ENCODE measurements at regions not wholly inside any gene's neighbourhood (a gene's known extent, or its start where the extent isn't known, plus 50 kb on each side); places are given as distances from the start of the nearest gene placed in this dataset.

DNA sequence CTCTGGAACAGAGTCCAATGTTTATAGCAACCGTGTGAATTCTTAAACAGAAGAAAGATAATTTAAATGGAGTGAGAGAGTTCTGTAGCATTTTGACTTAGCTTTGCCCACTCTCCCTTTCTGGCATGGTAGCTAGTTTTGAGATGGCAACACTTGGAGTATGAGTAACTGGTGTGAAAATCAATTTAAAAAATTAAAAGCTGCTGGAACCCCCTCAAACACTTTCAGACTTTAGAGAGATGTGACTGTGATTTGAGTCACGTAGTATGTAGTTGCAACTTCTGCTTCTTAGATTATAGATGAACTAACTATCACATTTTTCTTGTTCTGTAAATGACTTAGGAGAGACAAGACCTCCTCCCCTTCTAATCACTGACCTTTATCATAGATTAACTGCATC is 2309.5 kb upstream of the C9orf72 start:
- DNase-seq = peak in 1 of 58 donors; percentile 14

DNA sequence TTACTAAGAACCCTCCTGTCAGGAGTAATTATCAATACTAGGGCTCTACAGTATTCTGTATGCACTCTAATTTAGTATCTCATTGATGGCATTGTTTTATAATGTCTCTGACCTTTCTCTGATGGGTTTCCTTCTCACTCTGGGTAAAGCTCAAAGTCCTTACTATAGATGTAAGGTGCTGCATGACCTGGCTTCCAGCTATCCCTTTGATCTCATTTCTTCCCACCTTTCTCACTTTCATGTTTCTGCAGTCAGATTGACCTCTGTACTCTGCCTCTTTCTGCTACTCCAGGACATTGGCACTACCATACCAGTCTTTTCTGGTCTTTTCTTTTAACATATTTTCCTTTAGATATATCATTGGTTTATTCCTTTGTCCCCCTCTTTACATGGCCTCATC is 2332.8 kb upstream of the C9orf72 start:
- no peak for DNase-seq

DNA sequence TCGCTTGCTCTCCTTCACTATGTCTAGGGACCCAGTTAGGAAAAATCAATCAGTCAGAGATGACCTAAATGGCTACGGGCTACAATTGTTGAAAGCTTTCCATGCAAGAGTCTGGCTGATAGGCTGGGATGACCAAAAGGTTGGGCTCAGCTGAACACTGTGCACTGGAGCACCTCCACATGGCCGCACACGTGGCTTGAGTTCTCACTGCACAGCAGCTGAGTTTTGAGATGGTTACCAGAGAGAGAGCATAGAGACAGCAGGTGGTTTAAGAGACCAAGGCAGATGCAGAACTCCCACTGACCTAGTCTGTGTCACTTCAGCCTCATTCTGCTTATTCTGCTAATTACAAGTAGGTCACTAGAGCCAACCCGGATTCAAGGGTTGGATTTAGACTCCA is 2354.8 kb upstream of the C9orf72 start:
- no peak for DNase-seq

DNA sequence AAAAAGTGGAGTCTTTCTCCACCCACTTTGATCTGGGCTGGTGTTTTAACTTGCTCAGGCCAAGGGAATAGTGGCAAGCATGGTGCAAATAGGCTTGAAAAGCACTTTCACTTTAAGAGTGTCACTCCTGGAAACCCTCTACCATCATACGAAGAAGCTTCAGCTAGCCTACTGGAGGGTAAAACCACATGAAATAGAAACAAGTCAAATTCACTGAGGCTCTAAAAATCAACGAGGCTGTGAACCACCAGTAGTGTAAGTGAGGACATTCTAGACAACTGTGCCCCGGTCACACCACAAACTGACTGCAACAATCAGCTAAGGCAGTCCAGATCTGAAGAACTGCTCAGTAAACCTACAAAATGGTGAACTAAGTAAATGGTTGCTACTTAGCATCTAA is 2366.3 kb upstream of the C9orf72 start:
- no peak for DNase-seq

DNA sequence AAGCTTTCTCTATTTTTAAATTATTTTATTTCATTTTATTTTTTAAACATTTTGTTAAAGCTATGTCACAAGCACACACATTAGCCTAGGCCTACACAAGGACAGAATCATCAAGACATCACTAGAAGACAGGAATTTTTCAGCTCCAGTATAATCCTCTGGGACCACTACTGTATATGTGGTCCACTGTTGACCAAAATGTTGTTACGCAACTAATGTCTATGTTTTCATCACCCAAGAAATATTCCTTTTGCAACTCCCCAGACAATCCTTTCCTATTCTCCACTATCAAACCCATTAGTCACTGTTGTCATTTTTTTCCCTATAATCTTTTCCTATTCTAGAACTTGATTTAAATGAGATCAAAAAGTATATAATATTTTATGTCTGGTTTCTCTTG is 2371.7 kb upstream of the C9orf72 start:
- no peak for DNase-seq

DNA sequence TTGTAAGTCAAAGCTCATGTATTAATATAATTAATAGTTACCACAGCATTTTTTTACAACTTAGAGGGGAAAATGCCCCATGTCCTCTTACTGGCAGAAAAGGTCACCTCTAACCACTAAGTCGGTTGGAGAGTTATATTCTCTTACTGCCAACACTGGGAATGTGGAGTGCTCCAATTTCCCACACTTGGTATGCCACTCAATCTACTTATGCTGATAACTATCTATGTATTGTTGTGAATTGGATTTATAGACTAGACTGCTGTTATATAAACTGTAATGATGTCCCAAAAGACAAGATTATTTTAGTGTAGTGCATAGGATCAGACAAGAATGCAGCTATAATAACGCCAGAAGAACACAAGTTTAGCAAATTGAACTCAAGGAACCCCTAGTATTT is 2385.2 kb upstream of the C9orf72 start:
- DNase-seq = no peak

DNA sequence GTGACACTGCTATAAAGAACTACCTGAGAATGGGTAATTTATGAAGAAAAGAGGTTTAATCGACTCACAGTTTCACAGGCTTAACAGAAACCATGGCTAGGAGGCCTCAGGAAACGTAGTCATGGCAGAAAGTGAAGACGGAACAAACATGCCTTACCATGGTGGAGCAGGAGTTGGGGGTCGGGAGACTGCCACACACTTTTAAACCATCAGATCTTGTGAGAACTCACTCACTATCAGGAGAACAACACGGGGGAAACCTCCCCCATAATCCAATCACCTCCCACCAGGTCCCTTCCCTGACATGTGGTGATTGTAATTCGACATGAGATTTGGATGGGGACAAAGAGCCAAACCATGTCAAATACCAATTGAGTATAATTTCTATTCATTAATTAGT is 2392.6 kb upstream of the C9orf72 start:
- no peak for DNase-seq

DNA sequence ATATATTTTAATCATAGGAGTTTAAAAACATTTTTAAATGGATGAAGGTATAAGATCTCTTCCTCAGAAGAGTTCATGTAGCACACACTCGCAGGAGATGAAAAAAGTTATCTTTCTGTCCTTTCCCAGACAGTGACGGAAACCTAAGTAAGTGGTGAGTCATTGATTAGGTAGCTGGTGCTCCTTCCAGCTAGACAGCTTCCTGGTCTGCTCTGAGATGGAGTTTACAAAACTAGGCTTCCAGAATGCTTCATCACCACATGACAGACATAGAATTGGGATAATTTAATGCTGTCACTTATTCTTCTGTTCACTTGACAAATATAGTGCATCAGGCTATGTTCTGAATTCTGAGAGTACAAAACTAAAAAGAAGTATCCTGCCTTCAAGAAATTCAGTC is 2393.0 kb upstream of the C9orf72 start:
- DNase-seq = no peak

DNA sequence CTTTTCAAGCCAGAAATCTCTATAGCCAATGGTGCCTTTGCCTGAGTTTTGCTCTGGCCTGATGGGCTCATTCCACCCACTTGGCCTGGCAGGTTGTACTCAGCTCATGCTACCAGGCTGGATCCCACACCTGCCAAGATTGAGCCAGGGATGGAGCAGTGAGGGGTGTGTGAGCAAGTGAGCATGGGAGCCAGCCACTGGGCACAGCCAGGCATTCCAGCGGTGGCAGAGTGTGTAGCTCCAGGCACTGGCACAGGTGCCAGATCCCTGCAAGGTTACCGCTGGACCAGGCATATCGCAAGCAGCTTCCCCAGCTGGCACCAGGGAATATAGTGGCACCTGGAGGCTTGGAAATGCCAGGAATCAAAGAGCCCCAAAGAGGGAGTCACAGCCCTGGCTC is 2395.6 kb upstream of the C9orf72 start:
- no peak for DNase-seq

DNA sequence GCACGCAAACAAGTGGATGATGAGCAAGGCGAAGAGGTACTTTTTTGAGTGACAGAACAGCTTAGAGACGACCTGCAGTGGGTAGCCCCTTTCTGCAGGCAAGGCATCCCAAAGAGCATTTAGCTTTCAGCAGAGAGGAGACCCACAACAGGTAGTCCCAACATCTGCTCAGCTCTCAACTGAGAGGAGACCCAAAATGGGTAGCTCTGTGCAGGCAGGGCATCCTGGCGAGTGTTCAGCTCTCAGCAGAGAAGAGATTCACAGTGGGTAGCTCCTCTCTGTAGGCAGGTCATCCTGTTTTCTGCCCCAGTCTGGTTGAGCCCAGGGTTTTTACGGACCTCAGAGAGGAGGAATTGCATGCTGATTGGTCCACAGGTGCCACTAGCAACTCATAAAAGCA is 2396.1 kb upstream of the C9orf72 start:
- no peak for DNase-seq

DNA sequence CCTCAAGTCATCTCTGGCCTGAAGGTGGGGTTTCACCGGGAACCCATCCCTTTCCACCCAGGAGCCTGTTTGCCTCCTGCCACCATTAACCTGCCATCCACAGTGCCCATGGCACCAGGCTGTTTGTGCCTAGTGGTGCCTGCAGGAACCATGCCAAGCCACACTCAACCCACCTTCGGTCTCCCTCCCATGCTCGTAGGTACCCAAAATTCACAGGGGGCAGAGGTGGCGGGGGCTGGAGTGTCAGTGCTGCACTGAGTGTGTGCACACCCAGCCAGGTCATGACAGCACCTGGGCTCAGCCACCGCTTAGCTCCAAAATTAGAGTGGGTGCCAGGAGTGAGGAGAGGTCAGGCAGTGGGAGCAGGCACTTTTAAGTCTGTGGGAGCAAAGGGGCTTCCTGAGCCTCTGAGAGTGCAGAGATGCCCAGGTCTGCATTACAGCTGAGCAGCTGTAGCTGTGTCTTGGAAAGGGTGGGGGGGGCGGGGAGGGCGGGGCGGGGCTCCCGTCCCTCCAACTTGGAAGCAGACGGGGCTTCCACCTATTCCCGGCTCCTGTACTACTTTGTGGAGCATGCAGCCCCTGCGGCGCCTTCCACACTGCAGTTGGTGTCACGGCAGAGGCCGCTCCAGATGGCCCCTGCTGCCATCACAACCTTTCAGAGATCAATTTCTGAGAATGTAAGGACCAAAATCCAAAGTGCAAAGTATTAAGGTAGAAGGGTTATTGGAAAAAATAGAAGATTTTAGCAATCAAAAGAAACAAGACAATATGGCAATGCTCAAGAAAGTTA is 2396.8 kb upstream of the C9orf72 start:
- no peak for DNase-seq

DNA sequence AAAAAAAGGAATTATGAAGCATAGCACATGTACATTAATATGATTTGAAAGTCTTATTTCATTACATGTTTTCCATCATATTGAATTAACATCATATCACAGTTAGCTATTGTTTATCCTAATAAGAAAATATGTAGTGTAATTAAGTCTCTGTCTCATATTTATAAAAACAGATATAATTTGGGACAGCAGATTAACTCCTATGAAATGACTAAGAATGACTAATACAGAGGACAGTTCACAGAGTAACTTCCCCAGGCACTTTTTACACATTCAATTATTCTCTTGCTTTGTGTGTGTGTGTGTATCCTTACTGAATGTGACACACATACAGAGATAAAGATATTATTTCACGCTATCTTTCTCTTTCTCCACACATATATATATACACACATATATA is 2400.9 kb upstream of the C9orf72 start:
- no peak for DNase-seq

DNA sequence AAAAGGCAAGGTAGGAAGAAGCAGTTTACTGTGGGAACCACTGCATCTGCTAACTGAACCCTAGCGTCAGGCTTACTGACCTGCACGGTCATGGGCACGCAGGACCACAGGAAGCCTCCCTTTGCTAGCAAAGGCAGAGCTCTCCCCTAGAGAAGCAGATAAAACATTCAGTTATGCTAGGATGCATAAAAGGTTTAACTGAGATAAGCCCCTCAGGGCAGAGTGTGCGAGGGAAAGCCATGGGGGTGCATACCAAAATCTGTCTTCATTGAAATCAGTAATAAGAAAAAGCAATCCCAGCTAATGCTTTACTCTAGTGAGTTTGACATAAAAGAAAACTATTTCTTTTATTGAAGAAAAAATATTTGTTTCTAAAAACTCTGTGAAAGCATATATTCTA is 2403.7 kb upstream of the C9orf72 start:
- no peak for DNase-seq

DNA sequence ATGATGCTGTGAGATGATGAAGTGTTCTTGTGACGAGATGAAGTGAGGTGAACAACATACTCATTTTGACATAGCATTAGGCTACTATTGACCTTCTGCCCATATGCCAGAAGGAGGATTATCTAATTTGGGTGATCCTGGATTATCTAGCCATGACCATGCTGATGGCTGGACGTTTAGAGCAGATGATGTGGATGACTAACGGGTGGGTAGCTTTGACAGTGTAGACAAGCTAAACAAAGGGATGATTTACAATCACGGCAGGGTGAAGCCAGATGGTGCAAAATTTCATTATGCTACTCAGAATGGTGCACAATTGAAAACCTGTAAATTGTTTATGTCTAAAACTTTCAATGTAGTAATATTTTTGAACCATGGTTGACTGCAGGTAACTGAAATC is 2403.4 kb upstream of the ACO1 start:
- DNase-seq = no peak

DNA sequence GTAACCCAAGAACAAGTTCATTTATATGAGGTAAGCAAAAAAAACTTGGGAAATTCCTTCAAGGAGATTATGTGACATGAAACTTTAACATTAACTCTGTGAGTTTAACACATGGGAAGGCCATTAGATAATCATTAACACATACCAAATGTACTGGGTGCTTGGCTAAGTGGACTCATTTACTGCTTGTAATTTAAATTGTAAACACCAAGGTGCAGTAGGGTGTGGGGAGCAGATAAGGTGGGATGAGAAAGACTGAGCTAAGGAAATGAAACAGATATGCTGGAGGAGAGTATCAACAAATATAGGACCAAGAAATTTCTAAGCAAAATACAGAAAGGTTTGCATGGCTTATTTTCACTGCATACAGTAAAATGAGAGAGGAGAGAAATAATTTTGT is 2384.8 kb upstream of the ACO1 start:
- no peak for DNase-seq

DNA sequence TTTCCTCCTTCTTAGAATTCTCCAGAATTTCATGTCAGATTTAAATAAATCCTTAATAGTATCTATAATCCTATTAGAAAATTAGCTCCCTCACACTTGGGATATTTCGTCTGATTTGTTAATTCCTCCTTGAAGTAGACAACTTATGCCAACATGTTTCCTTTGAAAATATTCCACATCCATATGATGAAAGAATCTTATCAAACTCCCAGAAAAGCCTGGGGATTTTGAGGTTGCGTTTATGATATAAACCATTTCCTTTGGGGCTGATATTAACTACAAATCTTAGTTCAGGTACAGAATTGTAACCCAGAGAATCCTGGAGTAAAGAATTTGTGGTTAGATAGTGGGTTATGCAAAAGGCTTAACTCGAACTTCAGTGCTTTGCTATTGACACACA is 2373.8 kb upstream of the ACO1 start:
- no peak for DNase-seq

DNA sequence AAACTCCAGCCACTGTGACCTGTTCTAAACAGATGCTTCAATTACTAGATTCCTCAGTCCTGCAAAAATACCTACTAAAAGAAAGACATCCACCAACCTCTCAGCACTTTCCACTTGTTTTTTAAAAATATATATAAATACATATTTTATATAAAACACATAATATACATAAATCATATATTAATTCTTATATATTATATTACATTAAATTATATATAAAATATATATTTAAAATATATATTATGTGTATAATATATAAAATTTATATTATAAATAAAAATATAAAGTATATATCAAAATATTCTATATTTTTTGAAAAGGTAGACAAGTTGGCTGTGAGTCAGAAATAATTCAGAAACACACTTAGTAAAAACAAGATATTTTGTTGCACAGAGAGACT is 2371.8 kb upstream of the ACO1 start:
- no peak for DNase-seq

DNA sequence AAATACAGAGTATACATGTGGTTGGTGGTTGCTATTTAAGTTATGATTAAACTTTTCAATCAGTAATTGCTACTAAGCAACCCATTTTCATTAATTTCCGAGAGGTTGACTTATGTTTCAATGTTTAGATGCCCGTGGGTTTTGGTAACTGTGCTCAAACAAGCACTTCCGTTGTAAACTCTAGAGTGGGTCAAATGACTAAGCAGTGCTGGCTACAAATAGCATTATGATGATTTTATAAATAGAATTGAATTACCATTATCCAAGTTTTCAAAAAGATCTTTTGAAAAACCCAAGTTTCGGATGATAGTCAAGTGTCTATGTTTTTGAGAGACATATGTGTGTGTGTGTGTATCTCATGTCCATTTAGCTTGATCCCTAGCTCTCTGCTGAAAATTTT is 2369.4 kb upstream of the ACO1 start:
- no peak for DNase-seq

DNA sequence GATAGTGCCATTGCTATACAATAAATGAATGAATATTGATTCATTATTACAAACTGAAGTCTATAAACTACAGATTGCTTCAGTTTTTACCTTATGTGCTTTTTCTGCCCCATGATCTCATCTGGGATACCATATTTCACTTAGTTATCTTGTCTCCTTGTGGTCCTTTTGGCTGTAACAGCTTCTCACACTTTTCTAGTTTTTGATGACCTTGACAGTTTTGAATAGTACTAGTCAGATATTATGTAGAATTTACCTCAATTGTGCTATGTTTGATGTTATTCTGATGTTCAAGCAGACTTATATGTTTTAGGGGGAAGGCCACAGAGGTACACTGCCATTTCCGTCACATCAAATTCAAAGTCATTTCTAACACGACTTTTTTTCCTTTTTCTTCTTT is 2364.3 kb upstream of the ACO1 start:
- DNase-seq = no peak

DNA sequence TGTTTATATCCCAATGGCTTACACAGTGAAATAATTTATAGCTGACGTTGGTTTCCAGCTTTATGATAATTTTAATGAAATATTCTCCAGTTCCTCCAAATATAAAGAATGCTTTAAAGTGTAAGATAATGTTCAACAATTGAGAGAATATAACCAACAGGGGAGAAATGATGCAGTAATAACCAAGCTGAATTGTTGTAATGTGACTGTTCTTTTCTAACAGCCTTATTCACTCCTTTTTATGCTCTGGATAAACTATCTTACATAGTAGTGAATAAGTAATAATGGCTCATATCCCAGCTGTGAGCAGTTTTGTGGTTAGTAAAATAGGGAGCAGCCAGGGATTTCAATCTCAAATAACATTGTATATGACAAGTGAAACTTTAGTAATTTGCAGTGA is 2348.7 kb upstream of the ACO1 start:
- DNase-seq = no peak

DNA sequence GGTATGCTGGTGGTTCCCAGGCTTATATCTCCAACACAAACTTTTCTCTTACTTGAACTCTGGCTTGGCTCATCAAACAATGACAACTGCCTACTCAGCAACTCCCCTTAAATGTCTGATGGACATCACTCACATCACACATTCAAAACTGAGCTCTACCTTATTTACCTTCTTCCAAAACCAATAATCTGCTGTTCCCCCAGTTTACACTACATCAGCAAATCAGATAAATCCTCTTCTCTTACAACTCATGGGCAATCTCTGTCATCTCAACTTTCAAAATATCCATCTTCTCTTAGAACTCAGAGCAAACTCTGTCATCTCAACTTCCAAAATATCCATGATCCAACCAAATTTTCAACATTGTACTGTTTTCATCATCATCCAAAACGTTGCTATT is 2347.9 kb upstream of the ACO1 start:
- DNase-seq = no peak

DNA sequence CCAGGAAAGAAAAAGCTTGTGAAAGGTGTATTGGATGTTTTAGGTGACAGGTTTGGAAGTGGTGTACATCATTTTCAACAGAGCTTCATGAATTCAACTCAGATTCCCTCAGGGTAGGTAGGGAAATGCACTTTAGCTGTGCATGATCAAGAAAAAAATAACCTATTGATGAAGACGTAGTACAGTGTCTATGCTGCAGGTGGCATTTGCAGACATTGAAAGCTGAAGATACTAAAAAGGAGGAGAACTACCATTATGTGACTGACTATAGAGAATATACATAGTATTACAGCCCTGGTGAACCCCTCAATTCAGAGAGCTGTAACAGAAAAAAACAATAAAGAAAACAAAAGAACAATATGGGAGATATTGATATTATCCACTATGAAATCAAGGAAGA is 2344.7 kb upstream of the ACO1 start:
- no peak for DNase-seq

DNA sequence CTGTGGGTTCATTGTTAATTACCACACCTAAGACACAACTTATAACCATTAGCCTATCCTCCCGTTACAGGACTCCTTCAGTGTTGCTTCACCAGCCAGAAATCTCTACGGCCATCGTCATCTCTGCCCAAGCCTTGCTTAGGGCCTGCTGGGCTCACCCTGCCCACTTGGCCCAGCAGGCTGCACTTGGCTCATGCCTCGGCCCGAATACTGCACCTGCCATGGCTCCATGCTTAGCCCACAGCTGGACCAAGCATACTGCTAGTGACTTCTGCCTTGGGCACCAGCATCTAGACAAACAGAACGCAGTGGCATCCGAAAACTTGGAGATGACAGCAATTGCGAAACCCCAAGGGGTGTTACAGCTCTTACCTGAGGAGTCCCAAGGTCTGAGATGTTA is 2336.0 kb upstream of the ACO1 start:
- no peak for DNase-seq

DNA sequence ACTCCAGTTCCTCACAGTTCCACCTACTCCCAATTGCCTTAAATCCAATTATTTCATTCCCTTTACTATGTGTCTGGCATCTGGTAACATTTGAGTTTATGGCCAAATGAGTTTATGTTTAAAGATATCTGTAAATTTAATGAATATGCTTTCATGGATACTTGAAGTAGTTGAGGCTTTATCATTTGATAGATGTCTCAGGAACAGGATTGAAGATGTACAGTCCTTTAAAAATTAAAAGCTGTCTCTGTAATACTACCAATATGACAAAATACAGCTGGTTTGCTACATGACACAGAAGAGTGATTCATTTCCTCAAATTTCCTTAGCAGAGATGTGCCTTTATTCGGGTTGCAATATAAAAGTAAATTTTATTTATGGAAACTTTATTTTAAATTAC is 2326.0 kb upstream of the ACO1 start:
- no peak for DNase-seq
